ENCODE measurements at regions not wholly inside any gene's neighbourhood (a gene's known extent, or its start where the extent isn't known, plus 50 kb on each side); places are given as distances from the start of the nearest gene placed in this dataset.

- H3K27me3 ChIP-seq (ENCODE audit: control insufficient read depth, insufficient read depth, low read length): no peaks in the 10 kb centered on the region
- no peak overlapping the region for H3K4me3 ChIP-seq (replicated peaks in 1 of 4; ENCODE audit: control extremely low read depth in 1 of 4, insufficient read depth in 1 of 4, low read depth in 3 of 4, low read length in 4 of 4)
- no peak overlapping the region for H3K9ac ChIP-seq (ENCODE audit: insufficient read depth, low read length)
- no peaks in the 10 kb centered on the region for H3K4me1 ChIP-seq (ENCODE audit: control insufficient read depth, extremely low read depth, insufficient read depth, low read length)
- no peaks in the 10 kb centered on the region for H3K36me3 ChIP-seq (ENCODE audit: control insufficient read depth, insufficient read depth, low read length)
- DNase-seq (ENCODE audit: low read depth in 2 of 2): no peak
- H2AFZ ChIP-seq (ENCODE audit: low read length): no peak overlapping the region
- no peaks in the 10 kb centered on the region for H4K20me1 ChIP-seq (ENCODE audit: control insufficient read depth, extremely low read depth, insufficient read depth, low read length)
- H3K27ac ChIP-seq (ENCODE audit: insufficient read depth, low read length): no peak overlapping the region
- TF ChIP-seq EZH2 (IDR thresholded peaks at IDR 0.05; ENCODE audit: low read length, missing control alignments) (no peak), CTCF (conservative IDR thresholded peaks at IDR 0.05 in 1 of 2, IDR thresholded peaks at IDR 0.05 in 1 of 2; ENCODE audit: low read depth in 1 of 2, low read length in 2 of 2) (no peak)
- H3K9me3 ChIP-seq (ENCODE audit: control insufficient read depth, insufficient read depth, low read depth, low read length): no peaks in the 10 kb centered on the region
- H3K79me2 ChIP-seq (ENCODE audit: control insufficient read depth, insufficient read depth, low read length): no peaks in the 10 kb centered on the region
- no peak overlapping the region for H3K4me2 ChIP-seq (ENCODE audit: extremely low read depth, insufficient read depth, low read length)
These were observed 329.8 kb upstream of the MYT1L start for GRCh38 chr2:2660789-2661355.

DNA sequence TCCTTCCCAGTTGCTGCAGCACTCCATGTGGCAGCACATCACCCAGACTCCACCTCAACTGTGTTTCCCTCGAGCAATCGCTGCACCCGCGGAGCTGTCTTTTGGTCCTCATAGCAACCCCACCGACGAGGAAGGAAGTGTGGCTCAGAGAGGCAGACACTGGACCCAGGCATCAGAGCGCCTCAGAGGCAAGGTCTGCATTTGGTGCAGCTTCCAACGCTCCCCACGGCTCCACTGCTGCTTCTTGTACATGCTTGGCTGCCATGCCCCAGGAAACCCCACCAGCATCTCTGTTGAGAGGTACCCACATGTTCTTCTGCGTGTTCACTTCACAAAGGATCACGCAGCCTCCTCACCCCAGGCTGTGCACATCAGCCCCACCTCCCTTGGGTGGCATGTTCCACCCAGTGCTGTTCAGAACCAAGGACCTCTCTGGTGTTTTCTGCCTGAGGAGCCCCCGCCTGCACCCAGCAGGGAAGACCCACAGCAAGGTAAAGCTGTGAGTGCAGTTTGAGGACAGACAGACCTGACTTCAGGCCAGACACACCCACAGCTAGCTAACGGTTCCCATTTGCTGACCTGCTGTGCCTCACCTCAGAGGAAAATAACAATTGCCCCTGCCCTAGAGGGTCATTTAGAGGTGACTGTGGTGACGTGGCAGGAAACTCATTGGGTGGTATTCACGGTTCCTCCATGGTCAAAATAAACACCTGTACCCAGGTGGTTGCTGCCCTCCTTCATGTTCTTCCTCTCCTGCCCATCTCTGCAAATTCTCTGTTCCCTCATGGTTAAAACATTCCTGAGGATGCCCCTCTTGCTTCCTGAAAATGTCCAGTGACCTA, 326.3 kb upstream of the MYT1L start:
- TF ChIP-seq CTCF (conservative IDR thresholded peaks at IDR 0.05 in 1 of 2, IDR thresholded peaks at IDR 0.05 in 1 of 2; ENCODE audit: low read depth in 1 of 2, low read length in 2 of 2) (no peak), EZH2 (IDR thresholded peaks at IDR 0.05; ENCODE audit: low read length, missing control alignments) (no peak)
- Histone ChIP-seq H3K79me2 (ENCODE audit: control insufficient read depth, insufficient read depth, low read length) (no peaks in the 10 kb centered on the region), H3K27ac (ENCODE audit: insufficient read depth, low read length) (no peak overlapping the region), H4K20me1 (ENCODE audit: control insufficient read depth, extremely low read depth, insufficient read depth, low read length) (no peaks in the 10 kb centered on the region), H3K4me1 (ENCODE audit: control insufficient read depth, extremely low read depth, insufficient read depth, low read length) (no peaks in the 10 kb centered on the region), H3K9me3 (ENCODE audit: control insufficient read depth, insufficient read depth, low read depth, low read length) (no peaks in the 10 kb centered on the region), H3K4me3 (replicated peaks in 1 of 4; ENCODE audit: control extremely low read depth in 1 of 4, insufficient read depth in 1 of 4, low read depth in 3 of 4, low read length in 4 of 4) (no peak overlapping the region), H2AFZ (ENCODE audit: low read length) (no peak overlapping the region), H3K36me3 (ENCODE audit: control insufficient read depth, insufficient read depth, low read length) (no peaks in the 10 kb centered on the region), H3K4me2 (ENCODE audit: extremely low read depth, insufficient read depth, low read length) (no peak overlapping the region), H3K27me3 (ENCODE audit: control insufficient read depth, insufficient read depth, low read length) (no peaks in the 10 kb centered on the region), H3K9ac (ENCODE audit: insufficient read depth, low read length) (no peak overlapping the region)
- DNase-seq (ENCODE audit: low read depth in 2 of 2): no peak

- DNase-seq (ENCODE audit: low read depth in 2 of 2): no peak
These were observed 325.3 kb upstream of the MYT1L start for GRCh38 chr2:2656115-2657011.

More at GRCh38 chr2:2656115-2657011, 325.3 kb upstream of the MYT1L start:
- H3K36me3 ChIP-seq (ENCODE audit: control insufficient read depth, insufficient read depth, low read length): no peaks in the 10 kb centered on the region
- no peaks in the 10 kb centered on the region for H4K20me1 ChIP-seq (ENCODE audit: control insufficient read depth, extremely low read depth, insufficient read depth, low read length)
- no peak for TF ChIP-seq CTCF (conservative IDR thresholded peaks at IDR 0.05 in 1 of 2, IDR thresholded peaks at IDR 0.05 in 1 of 2; ENCODE audit: low read depth in 1 of 2, low read length in 2 of 2)
- TF ChIP-seq EZH2 (IDR thresholded peaks at IDR 0.05; ENCODE audit: low read length, missing control alignments): no peak
- H3K4me2 ChIP-seq (ENCODE audit: extremely low read depth, insufficient read depth, low read length): no peak overlapping the region
- H3K27ac ChIP-seq (ENCODE audit: insufficient read depth, low read length): no peak overlapping the region
- H2AFZ ChIP-seq (ENCODE audit: low read length): no peak overlapping the region
- no peaks in the 10 kb centered on the region for H3K4me1 ChIP-seq (ENCODE audit: control insufficient read depth, extremely low read depth, insufficient read depth, low read length)
- H3K9me3 ChIP-seq (ENCODE audit: control insufficient read depth, insufficient read depth, low read depth, low read length): no peaks in the 10 kb centered on the region
- H3K9ac ChIP-seq (ENCODE audit: insufficient read depth, low read length): no peak overlapping the region
- H3K27me3 ChIP-seq (ENCODE audit: control insufficient read depth, insufficient read depth, low read length): no peaks in the 10 kb centered on the region
- H3K4me3 ChIP-seq (replicated peaks in 1 of 4; ENCODE audit: control extremely low read depth in 1 of 4, insufficient read depth in 1 of 4, low read depth in 3 of 4, low read length in 4 of 4): no peak overlapping the region
- H3K79me2 ChIP-seq (ENCODE audit: control insufficient read depth, insufficient read depth, low read length): no peaks in the 10 kb centered on the region

Measured in fibroblast of lung (primary cell).